Testis (tissue), 2 donors: ENCODE measurements at regions not wholly inside any gene's neighbourhood (a gene's known extent, or its start where the extent isn't known, plus 50 kb on each side); places are given as distances from the start of the nearest gene placed in this dataset.

Experiments
- DNase-seq: peaks from one replicate; pipeline ENCODE4 v3.0.0-alpha.2; 2019
- H3K27ac ChIP-seq, 2 donors: fragments of 200-600 bp; sonication (generic); one replicate each; pipeline ENCODE4 v1.5.1; 2019
- H3K27me3 ChIP-seq: fragments of 200-600 bp; sonication (generic); one replicate; pipeline ENCODE4 v1.5.1; 2019
- H3K36me3 ChIP-seq: fragments of 200-600 bp; sonication (generic); one replicate; pipeline ENCODE4 v1.5.1; 2017; ENCODE audit warnings: low read depth; ENCODE audit errors: missing control alignments
- H3K4me1 ChIP-seq: fragments of 200-600 bp; sonication (generic); one replicate; pipeline ENCODE4 v1.5.1; 2019
- H3K4me3 ChIP-seq, 2 donors: fragments of 200-600 bp; sonication (generic); one replicate each; pipeline ENCODE4 v1.5.1; 2017 to 2019
- H3K9me3 ChIP-seq: fragments of 200-600 bp; sonication (generic); one replicate; pipeline ENCODE4 v1.5.1; 2017
- CTCF ChIP-seq, 3 experiments: fragments of 450-650 bp in 2 of 3; fragments of 200-600 bp in 1 of 3; sonication (generic) in 1 of 3; IDR thresholded peaks; one replicate each; pipeline ENCODE4 v1.5.1; 2016 to 2019; ENCODE audit warnings: antibody characterized with exemption in 3 of 3, mild to moderate bottlenecking in 2 of 3, moderate library complexity in 1 of 3
- POLR2A ChIP-seq: fragments of 450-650 bp; IDR thresholded peaks from one replicate; pipeline ENCODE4 v1.6.1; 2017; ENCODE audit warnings: antibody characterized with exemption, mild to moderate bottlenecking, moderate library complexity
- WGBS, 2 donors: methylation state at CpG; one replicate each; pipeline ENCODE4 v1.1.5; 2018; 5-methylcytosine and 5-hydroxymethylcytosine counted together
- intact Hi-C: fragments of 100-400 bp; cut with DNase I; formaldehyde crosslinking; loops from one replicate; pipeline ENCODE4 v1.15.1; 2023; ENCODE audit warnings: low total_unique reads

GRCh38 chr2:34368304-34368703 lies 769.2 kb upstream of the FAM98A start:
- DNase-seq = no peak
- H3K27me3 ChIP-seq = no peaks in the 10 kb centered on the region
- H3K4me1 ChIP-seq = no peaks in the 10 kb centered on the region
- H3K27ac ChIP-seq = no peak overlapping the region
- intact Hi-C loops = no loop called here
- TF ChIP-seq POLR2A (no peak), CTCF (IDR thresholded peaks at IDR 0.05) (no peak)
- WGBS, 2 donors = 90% methylated on average over 1 of the region's 1 CpG; no CpG with 5 or more reads in 1 of the 2 donors
- no peaks in the 10 kb centered on the region for H3K9me3 ChIP-seq
- H3K36me3 ChIP-seq = no peaks in the 10 kb centered on the region
- H3K4me3 ChIP-seq = no peak overlapping the region

GRCh38 chr2:34365932-34366331 lies 766.8 kb upstream of the FAM98A start:
- Histone ChIP-seq H3K27me3 (no peaks in the 10 kb centered on the region), H3K9me3 (no peaks in the 10 kb centered on the region), H3K27ac (no peak overlapping the region), H3K4me3 (no peak overlapping the region), H3K36me3 (no peaks in the 10 kb centered on the region), H3K4me1 (no peaks in the 10 kb centered on the region)
- no peak for DNase-seq
- intact Hi-C loops = no loop called here
- 39 to 44% methylated on average over 3 of the region's 3 CpGs for WGBS, 2 donors
- no peak for TF ChIP-seq CTCF (IDR thresholded peaks at IDR 0.05)
- TF ChIP-seq POLR2A = no peak

- Histone ChIP-seq H3K27ac (no peak overlapping the region), H3K4me3 (no peak overlapping the region), H3K27me3 (no peaks in the 10 kb centered on the region), H3K4me1 (no peaks in the 10 kb centered on the region), H3K9me3 (no peaks in the 10 kb centered on the region), H3K36me3 (no peaks in the 10 kb centered on the region)
- 78 to 82% methylated on average over 2 of the region's 2 CpGs for WGBS, 2 donors
- TF ChIP-seq CTCF (IDR thresholded peaks at IDR 0.05) (no peak), POLR2A (no peak)
- intact Hi-C loops = no loop called here
- DNase-seq = no peak
Observed at GRCh38 chr2:34365512-34365911, 766.4 kb upstream of the FAM98A start.

- 56 to 61% methylated on average over 2 of the region's 2 CpGs for whole genome bisulfite sequencing, 2 donors
- Histone ChIP-seq H3K27me3 (no peaks in the 10 kb centered on the region), H3K4me3 (no peak overlapping the region), H3K4me1 (no peaks in the 10 kb centered on the region), H3K27ac (no peak overlapping the region), H3K36me3 (no peaks in the 10 kb centered on the region), H3K9me3 (no peaks in the 10 kb centered on the region)
- intact Hi-C loops = no loop called here
- DNase-seq = no peak
- TF ChIP-seq CTCF (IDR thresholded peaks at IDR 0.05) (no peak), POLR2A (no peak)
Observed at GRCh38 chr2:34353509-34354113, 754.5 kb upstream of the FAM98A start.

- no peaks in the 10 kb centered on the region for H3K27me3 ChIP-seq
- no peaks in the 10 kb centered on the region for H3K36me3 ChIP-seq
- H3K27ac ChIP-seq = no peak overlapping the region
- 73 to 74% methylated on average over 1 of the region's 1 CpG for WGBS, 2 donors
- no peaks in the 10 kb centered on the region for H3K4me1 ChIP-seq
- H3K9me3 ChIP-seq = no peaks in the 10 kb centered on the region
- no peak for DNase-seq
- intact Hi-C loops = no loop called here
- TF ChIP-seq CTCF (IDR thresholded peaks at IDR 0.05) = no peak
- no peak for TF ChIP-seq POLR2A
- no peak overlapping the region for H3K4me3 ChIP-seq
Observed at GRCh38 chr2:34349527-34349926, 750.4 kb upstream of the FAM98A start.
